HG03175 (cell line): ENCODE measurements at regions not wholly inside any gene's neighbourhood (a gene's known extent, or its start where the extent isn't known, plus 50 kb on each side); places are given as distances from the start of the nearest gene placed in this dataset.

ENCODE experiments used
- ATAC-seq: cut with Tn5 transposase; IDR thresholded peaks from one replicate; pipeline ENCODE4 v1.9.1; 2021; ENCODE audit warnings: mild to moderate bottlenecking, moderate library complexity; ENCODE audit not compliant: unreplicated experiment

GRCh38 chr12:30440826-30441602 lies 254.7 kb downstream of the IPO8 start:
- no peak for ATAC-seq

- ATAC-seq = no peak
These were observed 256.5 kb downstream of the IPO8 start for GRCh38 chr12:30439201-30439600.

GRCh38 chr12:30438601-30439041 lies 257.0 kb downstream of the IPO8 start:
- ATAC-seq = no peak

- no peak for ATAC-seq
These were observed 258.1 kb downstream of the IPO8 start for GRCh38 chr12:30437616-30438015.

- ATAC-seq = no peak
These were observed 258.6 kb downstream of the IPO8 start for GRCh38 chr12:30437044-30437443.

GRCh38 chr12:30428098-30428497 lies 267.6 kb downstream of the IPO8 start:
- no peak for ATAC-seq

- ATAC-seq = no peak
These were observed 268.1 kb downstream of the IPO8 start for GRCh38 chr12:30427555-30427954.

- ATAC-seq = no peak
These were observed 270.2 kb downstream of the IPO8 start for GRCh38 chr12:30425445-30425844.

- no peak for ATAC-seq
These were observed 272.3 kb downstream of the IPO8 start for GRCh38 chr12:30423330-30423729.

GRCh38 chr12:30422844-30423243 lies 272.8 kb downstream of the IPO8 start:
- ATAC-seq = no peak

- no peak for ATAC-seq
These were observed 275.1 kb downstream of the IPO8 start for GRCh38 chr12:30420561-30420960.

GRCh38 chr12:30417697-30418231 lies 277.9 kb downstream of the IPO8 start:
- no peak for ATAC-seq

- no peak for ATAC-seq
These were observed 279.0 kb downstream of the IPO8 start for GRCh38 chr12:30416631-30417030.

GRCh38 chr12:30415777-30416176 lies 279.9 kb downstream of the IPO8 start:
- ATAC-seq = no peak

GRCh38 chr12:30414507-30414906 lies 281.2 kb downstream of the IPO8 start:
- no peak for ATAC-seq

GRCh38 chr12:30400349-30400748 lies 295.3 kb downstream of the IPO8 start:
- no peak for ATAC-seq

- ATAC-seq = no peak
These were observed 295.8 kb downstream of the IPO8 start for GRCh38 chr12:30399859-30400258.

- no peak for ATAC-seq
These were observed 299.1 kb downstream of the IPO8 start for GRCh38 chr12:30396576-30396975.

- ATAC-seq = no peak
These were observed 300.5 kb downstream of the IPO8 start for GRCh38 chr12:30395190-30395589.

- ATAC-seq = no peak
These were observed 303.8 kb downstream of the IPO8 start for GRCh38 chr12:30391766-30392366.

- no peak for ATAC-seq
These were observed 310.0 kb downstream of the IPO8 start for GRCh38 chr12:30385706-30386105.

GRCh38 chr12:30384976-30385375 lies 310.7 kb downstream of the IPO8 start:
- ATAC-seq = no peak
